ENCODE measurements at regions not wholly inside any gene's neighbourhood (a gene's known extent, or its start where the extent isn't known, plus 50 kb on each side); places are given as distances from the start of the nearest gene placed in this dataset.

- TF ChIP-seq CTCF (IDR thresholded peaks at IDR 0.05) (no peak), POLR2AphosphoS5 (IDR thresholded peaks at IDR 0.05) (no peak)
These were observed 61.1 kb upstream of the GALNT9 start for GRCh38 chr12:132390287-132391076.
